ENCODE measurements at regions not wholly inside any gene's neighbourhood (a gene's known extent, or its start where the extent isn't known, plus 50 kb on each side); places are given as distances from the start of the nearest gene placed in this dataset.

DNA sequence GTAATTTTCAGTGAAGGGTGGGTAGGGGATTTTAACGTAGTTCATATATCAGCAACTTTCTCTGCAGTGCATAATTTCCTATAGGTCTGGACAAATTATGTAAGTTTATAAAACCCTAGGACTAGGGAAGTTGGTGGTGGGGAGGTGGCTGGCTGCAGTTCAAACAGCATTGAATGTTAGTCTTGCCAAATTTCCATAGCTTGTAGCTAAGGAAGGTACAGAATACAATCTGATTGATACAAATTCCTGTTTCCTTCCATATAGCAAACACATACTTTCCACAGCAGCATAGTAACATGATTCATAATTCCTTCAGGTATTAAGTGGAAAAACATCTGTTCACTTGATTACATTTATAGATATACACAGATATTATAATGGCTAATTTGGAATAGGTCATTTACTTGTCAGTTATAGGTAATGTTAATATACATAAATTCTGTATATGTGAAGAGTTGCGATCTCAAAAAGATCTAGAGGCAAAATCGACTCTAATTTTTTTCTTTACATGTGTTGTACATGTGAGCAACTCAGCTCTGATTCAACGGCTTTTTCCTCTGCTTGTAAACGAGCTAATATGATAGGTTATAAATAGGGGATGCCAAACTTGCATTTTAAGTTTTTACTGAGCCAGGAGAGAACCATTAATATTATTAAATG lies 233.4 kb upstream of the CSNK1A1L start:
- TF ChIP-seq, protein P1, sequence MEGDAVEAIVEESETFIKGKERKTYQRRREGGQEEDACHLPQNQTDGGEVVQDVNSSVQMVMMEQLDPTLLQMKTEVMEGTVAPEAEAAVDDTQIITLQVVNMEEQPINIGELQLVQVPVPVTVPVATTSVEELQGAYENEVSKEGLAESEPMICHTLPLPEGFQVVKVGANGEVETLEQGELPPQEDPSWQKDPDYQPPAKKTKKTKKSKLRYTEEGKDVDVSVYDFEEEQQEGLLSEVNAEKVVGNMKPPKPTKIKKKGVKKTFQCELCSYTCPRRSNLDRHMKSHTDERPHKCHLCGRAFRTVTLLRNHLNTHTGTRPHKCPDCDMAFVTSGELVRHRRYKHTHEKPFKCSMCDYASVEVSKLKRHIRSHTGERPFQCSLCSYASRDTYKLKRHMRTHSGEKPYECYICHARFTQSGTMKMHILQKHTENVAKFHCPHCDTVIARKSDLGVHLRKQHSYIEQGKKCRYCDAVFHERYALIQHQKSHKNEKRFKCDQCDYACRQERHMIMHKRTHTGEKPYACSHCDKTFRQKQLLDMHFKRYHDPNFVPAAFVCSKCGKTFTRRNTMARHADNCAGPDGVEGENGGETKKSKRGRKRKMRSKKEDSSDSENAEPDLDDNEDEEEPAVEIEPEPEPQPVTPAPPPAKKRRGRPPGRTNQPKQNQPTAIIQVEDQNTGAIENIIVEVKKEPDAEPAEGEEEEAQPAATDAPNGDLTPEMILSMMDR (IDR thresholded peaks at IDR 0.05): no peak
- TF ChIP-seq POLR2A (IDR thresholded peaks at IDR 0.05): no peak
- no peak overlapping the region for H3K27ac ChIP-seq
- DNase-seq: no peak
- intact Hi-C loops (cut with DNase I): no loop called here
- WGBS, 4 donors: 47 to 69% (median 59%) methylated on average over 5 of the region's 5 CpGs
- H3K4me1 ChIP-seq (replicated peaks in 1 of 2): no peaks in the 10 kb centered on the region
- H3K9me3 ChIP-seq (replicated peaks in 1 of 3): no peaks in the 10 kb centered on the region
- no peaks in the 10 kb centered on the region for H3K27me3 ChIP-seq
- no peak overlapping the region for H3K4me3 ChIP-seq
- H3K36me3 ChIP-seq (replicated peaks in 1 of 2): no peaks in the 10 kb centered on the region

DNA sequence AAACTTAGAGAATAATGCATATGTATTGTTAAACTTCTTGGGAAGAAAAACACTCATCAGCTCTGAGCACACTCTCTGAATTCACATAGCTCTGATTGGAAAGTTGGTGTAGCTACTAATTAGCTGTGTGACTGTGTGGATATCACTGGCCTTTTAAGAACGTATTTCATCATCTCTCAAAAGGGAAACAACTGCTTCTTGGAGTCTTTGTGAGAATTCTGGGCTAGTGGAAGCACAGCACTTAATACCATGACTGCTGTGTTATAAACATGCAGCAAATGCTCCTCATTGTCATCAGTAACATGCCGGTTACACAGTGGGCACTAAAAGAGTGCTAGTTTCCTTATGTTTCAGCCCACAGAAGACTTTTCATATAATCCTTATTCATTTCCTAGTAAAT lies 220.9 kb upstream of the CSNK1A1L start:
- no peak for DNase-seq

DNA sequence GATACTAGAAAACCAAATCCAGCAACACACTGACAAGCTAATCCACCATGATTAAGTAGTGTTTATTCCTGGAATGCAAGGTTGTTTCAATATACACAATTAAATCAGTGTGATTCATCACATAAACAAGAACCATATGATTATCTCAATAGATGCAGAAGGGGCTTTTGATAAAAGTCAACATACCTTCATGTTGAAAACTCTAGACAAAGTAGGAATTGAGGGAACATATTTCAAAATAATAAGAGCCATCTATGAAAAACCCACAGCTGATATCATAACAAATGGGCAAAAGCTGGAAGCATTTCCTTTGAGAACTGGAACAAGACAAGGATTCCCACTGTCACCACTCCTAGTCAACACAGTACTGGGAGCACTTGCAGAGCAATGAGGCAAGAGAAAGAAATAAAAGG lies 213.6 kb upstream of the CSNK1A1L start:
- Histone ChIP-seq H3K9me3 (replicated peaks in 1 of 3) (no peaks in the 10 kb centered on the region), H3K36me3 (replicated peaks in 1 of 2) (no peaks in the 10 kb centered on the region), H3K4me3 (no peak overlapping the region), H3K27ac (no peak overlapping the region), H3K27me3 (no peaks in the 10 kb centered on the region), H3K4me1 (replicated peaks in 1 of 2) (no peaks in the 10 kb centered on the region)
- TF ChIP-seq POLR2A (IDR thresholded peaks at IDR 0.05): no peak
- TF ChIP-seq, protein P1 (IDR thresholded peaks at IDR 0.05): no peak
- intact Hi-C loops (cut with DNase I): no loop called here
- DNase-seq: no peak

More for the DNA sequence above, 220.9 kb upstream of the CSNK1A1L start:
- Histone ChIP-seq H3K4me3 (no peak overlapping the region), H3K27me3 (no peaks in the 10 kb centered on the region), H3K4me1 (replicated peaks in 1 of 2) (no peaks in the 10 kb centered on the region), H3K9me3 (replicated peaks in 1 of 3) (no peaks in the 10 kb centered on the region), H3K27ac (no peak overlapping the region), H3K36me3 (replicated peaks in 1 of 2) (no peaks in the 10 kb centered on the region)
- TF ChIP-seq, protein P1 (IDR thresholded peaks at IDR 0.05): no peak
- TF ChIP-seq POLR2A (IDR thresholded peaks at IDR 0.05): no peak
- intact Hi-C loops (cut with DNase I): no loop called here
- 56 to 73% (median 66%) methylated on average over 2 of the region's 2 CpGs for WGBS, 4 donors

DNA sequence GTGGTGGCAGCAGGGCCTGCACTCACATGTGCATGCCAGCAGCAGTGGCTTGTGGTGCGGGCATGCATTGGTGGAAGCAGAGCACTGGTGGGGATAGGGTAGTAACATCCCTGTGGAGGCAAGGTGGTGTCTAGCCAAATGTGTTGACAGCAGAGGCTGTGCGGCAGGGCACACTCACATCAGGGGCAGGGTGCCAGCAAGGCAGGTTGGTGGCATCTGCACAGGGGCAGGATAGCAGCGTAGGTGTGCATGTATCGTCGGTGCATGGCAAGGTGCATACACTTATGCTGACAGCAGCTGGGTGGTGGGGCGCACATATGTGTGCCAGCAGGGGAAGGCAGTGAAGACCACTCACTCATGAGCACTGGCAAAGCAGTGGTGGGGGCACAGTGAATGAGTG lies 211.5 kb upstream of the CSNK1A1L start:
- Histone ChIP-seq H3K4me3 (no peak overlapping the region), H3K4me1 (replicated peaks in 1 of 2) (no peaks in the 10 kb centered on the region), H3K27ac (no peak overlapping the region), H3K36me3 (replicated peaks in 1 of 2) (no peaks in the 10 kb centered on the region), H3K27me3 (no peaks in the 10 kb centered on the region), H3K9me3 (replicated peaks in 1 of 3) (no peaks in the 10 kb centered on the region)
- TF ChIP-seq, protein P1 (IDR thresholded peaks at IDR 0.05): no peak
- TF ChIP-seq POLR2A (IDR thresholded peaks at IDR 0.05): no peak
- intact Hi-C loops (cut with DNase I): no loop called here
- WGBS, 4 donors: 82 to 93% (median 87%) methylated on average over 5 to 6 of the region's 6 CpGs
- no peak for DNase-seq
